ENCODE measurements at regions not wholly inside any gene's neighbourhood (a gene's known extent, or its start where the extent isn't known, plus 50 kb on each side); places are given as distances from the start of the nearest gene placed in this dataset.
A peak's percentile ranks its signal among the peaks of the same experiment; 100 is the strongest.

DNA sequence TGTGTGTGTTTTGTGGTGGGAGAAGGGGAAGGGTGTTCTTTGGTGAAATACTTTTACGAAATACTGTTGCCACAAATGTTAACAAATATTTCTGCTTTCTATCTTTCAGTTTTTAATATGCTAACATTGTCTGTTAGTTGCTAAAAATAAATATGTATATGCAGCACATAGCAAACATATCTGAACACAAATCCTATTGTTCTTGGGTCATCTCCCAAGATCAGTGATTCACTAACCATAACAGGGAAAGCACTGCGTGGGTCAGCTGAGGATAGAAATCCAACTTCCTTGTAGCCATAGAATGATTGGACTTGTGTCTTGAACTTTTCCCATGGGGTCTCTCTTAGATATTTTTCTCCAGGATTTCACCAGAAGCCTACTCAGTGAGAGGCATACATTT lies 250.3 kb upstream of the FAM47A start:
- no peaks in the 10 kb centered on the region for H3K9me3 ChIP-seq
- whole genome bisulfite sequencing = 53% methylated on average over 2 of the region's 2 CpGs
- DNase-seq (ENCODE audit: low spot score) = peak; percentile 7
- intact Hi-C loops (cut with DNase I) = no loop called here
- H3K4me1 ChIP-seq (replicated peaks) = no peaks in the 10 kb centered on the region
- TF ChIP-seq, protein P1, sequence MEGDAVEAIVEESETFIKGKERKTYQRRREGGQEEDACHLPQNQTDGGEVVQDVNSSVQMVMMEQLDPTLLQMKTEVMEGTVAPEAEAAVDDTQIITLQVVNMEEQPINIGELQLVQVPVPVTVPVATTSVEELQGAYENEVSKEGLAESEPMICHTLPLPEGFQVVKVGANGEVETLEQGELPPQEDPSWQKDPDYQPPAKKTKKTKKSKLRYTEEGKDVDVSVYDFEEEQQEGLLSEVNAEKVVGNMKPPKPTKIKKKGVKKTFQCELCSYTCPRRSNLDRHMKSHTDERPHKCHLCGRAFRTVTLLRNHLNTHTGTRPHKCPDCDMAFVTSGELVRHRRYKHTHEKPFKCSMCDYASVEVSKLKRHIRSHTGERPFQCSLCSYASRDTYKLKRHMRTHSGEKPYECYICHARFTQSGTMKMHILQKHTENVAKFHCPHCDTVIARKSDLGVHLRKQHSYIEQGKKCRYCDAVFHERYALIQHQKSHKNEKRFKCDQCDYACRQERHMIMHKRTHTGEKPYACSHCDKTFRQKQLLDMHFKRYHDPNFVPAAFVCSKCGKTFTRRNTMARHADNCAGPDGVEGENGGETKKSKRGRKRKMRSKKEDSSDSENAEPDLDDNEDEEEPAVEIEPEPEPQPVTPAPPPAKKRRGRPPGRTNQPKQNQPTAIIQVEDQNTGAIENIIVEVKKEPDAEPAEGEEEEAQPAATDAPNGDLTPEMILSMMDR (IDR thresholded peaks at IDR 0.05) = no peak
- TF ChIP-seq POLR2AphosphoS5 (IDR thresholded peaks at IDR 0.05) (peak; percentile 28), POLR2A (IDR thresholded peaks at IDR 0.05) (no peak)
- no peaks in the 10 kb centered on the region for H3K36me3 ChIP-seq
- no peak overlapping the region for H3K27ac ChIP-seq
- H3K27me3 ChIP-seq (replicated peaks; ENCODE audit: insufficient read depth) = no peaks in the 10 kb centered on the region
- H3K4me3 ChIP-seq = no peak overlapping the region

DNA sequence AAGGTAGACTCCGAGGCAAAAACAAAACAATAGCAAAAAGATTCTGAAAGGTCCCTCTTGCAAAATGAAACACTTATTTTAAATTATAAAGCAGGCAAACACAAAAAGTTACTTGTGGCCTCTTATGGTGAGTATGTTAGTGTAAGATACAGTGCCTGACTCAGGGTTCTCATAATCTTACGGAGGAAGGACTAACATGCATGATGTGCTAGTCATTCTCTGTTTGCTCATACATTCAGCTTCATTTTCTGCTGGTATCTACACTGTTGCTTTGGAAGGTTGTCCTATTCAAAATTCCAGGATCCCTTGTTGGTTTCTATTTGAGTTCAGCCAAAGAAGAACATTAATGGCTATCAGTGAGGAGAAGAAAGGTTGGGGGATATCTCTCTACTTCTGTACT lies 249.1 kb upstream of the FAM47A start:
- DNase-seq (ENCODE audit: low spot score) = no peak
- TF ChIP-seq POLR2A (IDR thresholded peaks at IDR 0.05) (no peak), POLR2AphosphoS5 (IDR thresholded peaks at IDR 0.05) (no peak)
- TF ChIP-seq, protein P1 (IDR thresholded peaks at IDR 0.05) = no peak
- H3K4me1 ChIP-seq (replicated peaks) = no peaks in the 10 kb centered on the region
- H3K27me3 ChIP-seq (replicated peaks; ENCODE audit: insufficient read depth) = no peaks in the 10 kb centered on the region
- H3K4me3 ChIP-seq = no peak overlapping the region
- no peaks in the 10 kb centered on the region for H3K9me3 ChIP-seq
- no peak overlapping the region for H3K27ac ChIP-seq
- 89% methylated on average over 2 of the region's 2 CpGs for WGBS
- intact Hi-C loops (cut with DNase I) = no loop called here
- H3K36me3 ChIP-seq = no peaks in the 10 kb centered on the region

- no peaks in the 10 kb centered on the region for H3K4me1 ChIP-seq (replicated peaks)
- no peaks in the 10 kb centered on the region for H3K9me3 ChIP-seq
- no peaks in the 10 kb centered on the region for H3K36me3 ChIP-seq
- intact Hi-C loops (cut with DNase I) = no loop called here
- TF ChIP-seq, protein P1 (IDR thresholded peaks at IDR 0.05) = no peak
- TF ChIP-seq POLR2AphosphoS5 (IDR thresholded peaks at IDR 0.05) (no peak), POLR2A (IDR thresholded peaks at IDR 0.05) (no peak)
- no peaks in the 10 kb centered on the region for H3K27me3 ChIP-seq (replicated peaks; ENCODE audit: insufficient read depth)
- H3K4me3 ChIP-seq = no peak overlapping the region
- WGBS = 50% methylated on average over 4 of the region's 4 CpGs
- H3K27ac ChIP-seq = no peak overlapping the region
- no peak for DNase-seq (ENCODE audit: low spot score)
Measured at GRCh38 chrX:34379891-34380290, 247.8 kb upstream of the FAM47A start.

DNA sequence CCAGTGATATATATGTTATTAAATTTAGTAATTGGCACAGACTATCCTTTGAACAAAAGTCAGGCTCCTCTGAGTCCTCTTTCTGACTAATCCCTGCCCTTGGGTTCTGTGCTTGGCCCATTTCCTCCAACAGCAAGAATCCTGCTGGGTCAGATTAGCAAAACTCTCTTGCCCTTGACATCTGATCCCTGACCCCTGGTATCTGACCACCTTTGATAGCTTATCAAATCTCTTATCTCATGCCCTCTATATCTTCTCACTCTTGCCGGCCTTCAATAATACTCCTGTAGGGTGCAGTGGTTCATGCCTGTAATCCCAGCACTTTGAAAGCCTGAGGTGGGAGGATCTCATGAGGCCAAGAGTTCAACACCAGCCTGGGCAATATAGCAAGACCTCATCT lies 245.5 kb upstream of the FAM47A start:
- Histone ChIP-seq H3K9me3 (no peaks in the 10 kb centered on the region), H3K27me3 (replicated peaks; ENCODE audit: insufficient read depth) (no peaks in the 10 kb centered on the region), H3K27ac (no peak overlapping the region), H3K4me1 (replicated peaks) (no peaks in the 10 kb centered on the region), H3K36me3 (no peaks in the 10 kb centered on the region), H3K4me3 (no peak overlapping the region)
- TF ChIP-seq, protein P1 (IDR thresholded peaks at IDR 0.05) = no peak
- no peak for TF ChIP-seq POLR2AphosphoS5 (IDR thresholded peaks at IDR 0.05)
- no peak for TF ChIP-seq POLR2A (IDR thresholded peaks at IDR 0.05)
- intact Hi-C loops (cut with DNase I) = no loop called here
- no peak for DNase-seq (ENCODE audit: low spot score)
- WGBS = 75% methylated on average over 1 of the region's 1 CpG

- Histone ChIP-seq H3K9me3 (no peaks in the 10 kb centered on the region), H3K36me3 (no peaks in the 10 kb centered on the region), H3K4me1 (replicated peaks) (no peaks in the 10 kb centered on the region), H3K27me3 (replicated peaks; ENCODE audit: insufficient read depth) (no peaks in the 10 kb centered on the region), H3K4me3 (no peak overlapping the region), H3K27ac (no peak overlapping the region)
- intact Hi-C loops (cut with DNase I) = no loop called here
- WGBS = 17% methylated on average over 1 of the region's 1 CpG
- no peak for DNase-seq (ENCODE audit: low spot score)
- TF ChIP-seq, protein P1 (IDR thresholded peaks at IDR 0.05) = no peak
- no peak for TF ChIP-seq POLR2AphosphoS5 (IDR thresholded peaks at IDR 0.05)
- no peak for TF ChIP-seq POLR2A (IDR thresholded peaks at IDR 0.05)
Measured at GRCh38 chrX:34371754-34372153, 239.6 kb upstream of the FAM47A start.

Data from prostate gland (tissue), 2 donors.